RKO (cell line): ENCODE measurements at regions not wholly inside any gene's neighbourhood (a gene's known extent, or its start where the extent isn't known, plus 50 kb on each side); places are given as distances from the start of the nearest gene placed in this dataset.
"Not testable (repeated sequence)": the region's sequence is repeated elsewhere in the genome, so short reads cannot be mapped to it uniquely, and the experiment has no call there.

Experiments
- DNase-seq: peaks from one replicate; pipeline ENCODE4 v3.0.0-alpha.2; 2016; ENCODE audit warnings: low spot score

DNA sequence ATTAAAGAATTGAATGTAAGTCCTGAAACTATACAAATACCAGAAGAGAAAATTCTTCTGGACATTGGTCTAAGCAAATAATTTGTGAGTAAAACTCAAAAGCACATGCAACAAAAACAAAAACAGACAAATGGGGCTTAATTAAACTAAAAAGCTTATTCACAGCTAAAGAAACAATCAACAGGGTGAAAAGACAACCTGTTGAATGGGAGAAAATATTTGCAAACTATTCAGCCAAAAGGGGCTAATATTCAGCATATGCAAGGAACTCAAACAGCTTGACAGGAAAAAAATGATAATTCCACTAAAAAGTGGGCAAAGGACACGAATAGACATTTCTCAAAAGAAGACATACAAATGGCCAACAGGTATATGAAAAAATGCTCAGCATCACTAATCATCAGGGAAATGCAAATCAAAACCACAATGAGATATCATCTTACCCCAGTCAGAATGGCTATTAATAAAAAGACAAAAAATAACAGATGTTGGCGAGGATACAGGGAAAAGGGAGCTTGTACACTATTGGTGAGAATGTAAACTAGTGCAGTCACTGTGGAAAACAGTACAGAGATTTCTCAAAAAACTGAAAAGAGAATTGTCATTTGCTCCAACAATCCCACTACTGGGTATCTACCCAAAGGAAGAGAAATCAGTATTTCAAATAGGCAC is 177.5 kb upstream of the RTL1 start:
- DNase-seq = no peak

DNA sequence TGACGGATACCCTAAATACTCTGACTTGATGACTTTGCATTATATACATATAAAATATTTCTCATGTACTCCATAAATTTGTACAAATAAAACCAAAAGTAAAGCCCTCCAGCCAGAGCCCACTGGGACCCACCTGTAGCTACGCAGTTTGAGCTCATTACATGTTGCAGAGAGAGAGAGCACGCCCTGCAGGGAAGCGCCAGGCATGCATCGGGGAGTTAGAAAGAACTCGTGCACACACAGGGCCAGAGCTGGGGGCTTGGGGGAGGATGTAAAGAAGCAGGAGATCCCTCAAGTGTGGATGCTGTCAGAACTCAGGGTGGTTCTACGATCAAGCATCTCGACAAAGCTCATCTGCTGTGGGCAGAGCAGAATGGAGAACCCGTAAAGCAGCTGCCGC is 178.5 kb upstream of the RTL1 start:
- no peak for DNase-seq

DNA sequence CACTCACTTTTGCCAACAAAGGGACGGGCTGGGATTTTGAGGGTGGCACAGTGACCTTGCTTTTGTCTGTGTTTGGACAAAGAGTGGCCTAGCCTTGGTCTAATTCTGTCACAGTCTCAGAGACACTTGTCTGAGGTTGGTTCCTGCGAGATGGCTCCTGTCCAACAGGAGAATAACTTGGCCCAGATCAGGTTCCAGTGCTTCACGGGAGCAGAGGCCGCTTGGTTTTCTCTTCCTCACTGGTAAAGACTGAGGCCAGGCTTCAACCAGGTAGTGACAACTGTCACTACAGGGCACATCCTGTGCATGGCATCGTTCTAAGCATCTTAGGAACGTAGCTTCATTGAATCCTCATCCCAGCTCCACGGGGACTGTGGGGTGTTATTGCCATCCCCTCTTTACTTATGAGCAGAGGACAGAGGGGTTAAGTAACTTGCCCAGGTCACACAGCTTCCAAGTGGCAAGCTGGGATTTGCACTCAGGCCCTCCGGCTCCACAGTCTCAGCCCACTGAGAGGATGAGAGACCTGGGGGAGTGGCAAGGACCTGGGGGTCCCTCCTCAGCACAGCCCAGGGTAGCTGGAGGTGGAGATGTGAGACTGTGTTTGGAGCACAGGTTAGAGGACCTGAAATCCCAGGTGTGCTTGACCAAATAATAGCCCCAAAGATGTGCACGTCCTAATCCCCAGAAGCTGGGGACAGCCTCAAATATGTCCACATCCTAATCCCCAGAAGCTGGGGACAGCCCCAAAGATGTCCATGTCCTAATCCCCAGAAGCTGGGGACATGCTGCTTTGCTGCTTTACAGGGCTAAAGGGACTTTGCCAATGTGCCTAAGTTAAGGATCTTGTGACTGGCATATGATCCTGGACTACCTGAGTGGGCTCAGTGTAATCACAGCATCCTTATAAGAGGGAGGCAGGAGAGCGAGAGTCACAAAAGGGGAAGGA is 179.2 kb upstream of the RTL1 start:
- DNase-seq = no peak

DNA sequence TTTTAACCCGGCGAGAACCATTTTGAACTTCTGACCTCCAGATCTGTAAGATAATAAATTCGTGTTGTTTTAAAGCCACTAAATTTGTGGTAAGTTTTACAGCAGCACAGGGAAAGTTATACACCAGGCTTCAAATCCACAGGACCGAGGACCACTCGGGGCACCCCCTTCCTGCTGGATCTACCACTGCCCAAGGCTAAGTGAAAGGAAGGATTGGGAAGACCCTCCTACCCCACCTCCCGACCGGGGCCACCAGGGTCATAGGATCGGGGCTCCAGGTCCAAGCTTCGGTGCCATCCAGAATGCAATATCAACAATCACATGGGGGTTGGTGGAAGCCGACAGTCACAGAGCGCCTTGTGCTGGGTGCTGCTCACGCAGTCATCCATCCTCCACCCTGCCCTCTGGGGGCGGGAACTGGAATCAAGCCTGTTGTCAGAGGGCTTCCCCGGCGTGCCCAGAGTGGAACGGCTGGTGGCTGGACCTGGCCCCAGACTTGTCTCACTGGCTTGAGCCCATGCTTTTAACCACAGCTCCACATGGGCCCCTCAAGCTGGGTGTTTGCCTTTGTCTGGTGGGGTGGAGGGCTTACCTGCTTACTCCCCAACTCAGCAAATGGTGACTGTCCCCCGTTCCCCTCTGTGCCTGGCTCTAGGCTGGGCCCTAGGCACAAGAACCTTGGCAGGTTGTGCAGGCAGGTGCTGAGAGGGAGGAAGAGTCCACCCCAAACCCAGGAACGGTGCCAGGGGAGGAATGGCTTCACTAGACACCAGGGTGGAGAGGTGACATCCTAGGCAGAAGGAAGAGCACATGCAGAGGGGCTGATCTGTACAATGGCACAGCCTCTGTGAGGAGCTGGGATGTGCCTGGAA is 180.3 kb upstream of the RTL1 start:
- DNase-seq = peak; percentile 8

DNA sequence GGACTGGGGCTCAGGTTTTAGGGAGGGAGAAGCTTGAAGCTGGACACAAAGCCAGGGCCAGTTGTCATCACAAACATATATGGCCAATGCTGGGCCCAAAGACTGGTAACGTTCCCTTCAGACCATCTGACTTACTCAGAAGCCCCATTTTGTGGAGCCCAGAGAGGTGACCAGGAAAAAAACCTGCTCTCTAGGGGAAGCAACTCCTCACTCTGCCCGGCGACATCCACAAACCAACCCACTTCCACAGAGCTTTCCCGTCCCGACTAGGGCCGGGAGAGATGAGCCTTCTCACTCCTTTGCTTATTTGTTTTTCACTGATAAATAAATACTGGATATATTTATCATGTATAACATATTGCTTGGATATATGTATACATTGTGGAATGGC is 180.9 kb upstream of the RTL1 start:
- DNase-seq = no peak

DNA sequence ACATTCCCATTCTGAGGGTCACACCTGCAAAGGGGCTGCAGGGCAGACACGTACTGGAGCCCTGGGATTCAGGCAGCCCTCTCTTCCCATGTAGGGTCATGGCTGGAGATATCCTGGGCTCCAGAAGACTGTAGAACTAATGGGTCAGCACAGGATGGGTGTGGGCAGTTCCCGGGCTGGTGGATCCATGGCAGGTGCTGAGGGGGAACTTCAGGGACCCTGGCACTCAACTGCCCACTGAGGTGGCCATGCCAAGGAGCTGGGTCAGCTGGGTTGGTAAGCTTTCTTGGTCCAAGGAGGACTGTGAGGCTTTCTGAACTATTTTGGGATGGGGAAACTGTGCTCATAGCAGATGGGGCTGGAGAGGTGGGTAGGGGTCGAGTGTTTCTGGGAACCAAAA is 183.4 kb upstream of the RTL1 start:
- DNase-seq = no peak

DNA sequence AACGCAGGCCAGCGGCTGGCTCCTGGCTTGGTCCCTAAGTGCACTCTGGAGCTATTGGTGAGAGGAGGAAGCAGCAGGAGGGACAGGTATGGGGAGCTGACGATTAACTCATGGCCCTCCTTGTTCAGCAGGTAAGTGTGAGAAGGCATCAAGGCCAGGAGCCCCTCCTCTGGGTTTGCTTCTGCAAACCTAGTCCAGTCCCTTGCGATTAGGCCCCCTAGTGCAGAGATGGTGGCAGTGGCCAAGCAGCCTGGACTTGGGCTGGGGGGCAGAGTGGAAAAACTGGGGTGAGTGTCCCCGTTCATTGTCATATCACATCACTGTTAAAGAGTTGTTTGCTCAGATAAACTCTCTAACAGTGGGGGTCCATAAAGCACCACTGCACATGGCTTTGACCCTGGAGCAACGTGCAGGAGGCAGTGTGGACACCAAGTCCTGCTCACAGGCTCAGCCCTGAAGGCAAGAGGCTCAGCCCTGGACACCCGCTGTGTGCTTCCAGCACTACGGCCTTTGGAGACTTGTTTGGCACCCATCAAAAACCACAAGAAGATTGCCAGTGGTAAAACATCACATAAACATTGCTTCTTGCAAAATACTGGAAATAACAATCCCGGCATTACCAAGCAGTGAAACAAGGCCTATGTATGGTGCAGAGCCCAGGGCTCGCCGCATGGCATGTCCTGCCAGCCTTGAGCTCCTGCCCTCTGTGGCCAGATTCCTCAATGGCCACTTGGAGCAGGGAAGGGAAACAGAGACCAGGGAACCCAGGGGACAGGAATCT is 184.3 kb upstream of the RTL1 start:
- no peak for DNase-seq

DNA sequence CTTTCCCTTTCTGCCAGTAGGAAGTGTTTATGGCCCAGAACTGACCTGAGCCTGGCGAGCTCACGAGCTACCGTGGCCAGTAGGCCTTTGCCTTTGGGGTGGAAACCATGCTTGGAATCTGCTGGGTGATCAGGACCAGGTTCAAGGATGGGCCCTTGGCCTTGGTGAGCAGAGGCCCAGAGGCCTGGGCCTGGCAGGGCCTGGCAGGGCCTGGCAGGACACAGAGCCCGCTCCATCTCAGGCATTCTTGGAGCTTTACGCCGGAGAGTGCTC is 184.8 kb upstream of the RTL1 start:
- DNase-seq = no peak

DNA sequence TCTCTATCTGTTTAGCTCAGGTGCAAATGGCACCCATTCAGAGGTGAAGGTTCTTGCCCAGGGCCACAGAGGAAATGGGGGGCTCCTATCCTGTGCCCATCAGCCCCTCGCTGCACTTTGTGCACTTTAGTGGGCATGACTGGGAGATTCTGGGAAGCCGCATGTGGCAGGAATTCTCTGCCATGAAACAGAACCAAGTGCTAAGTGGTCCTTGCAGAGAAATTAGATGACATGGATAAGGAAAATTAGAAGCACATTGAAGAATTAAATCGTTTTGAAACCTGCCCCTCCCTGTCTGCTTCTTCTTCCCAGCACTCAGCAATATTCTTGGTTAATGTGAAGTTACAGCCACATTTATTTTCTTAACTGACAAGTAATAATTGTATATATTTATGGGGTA is 185.2 kb upstream of the RTL1 start:
- no peak for DNase-seq

DNA sequence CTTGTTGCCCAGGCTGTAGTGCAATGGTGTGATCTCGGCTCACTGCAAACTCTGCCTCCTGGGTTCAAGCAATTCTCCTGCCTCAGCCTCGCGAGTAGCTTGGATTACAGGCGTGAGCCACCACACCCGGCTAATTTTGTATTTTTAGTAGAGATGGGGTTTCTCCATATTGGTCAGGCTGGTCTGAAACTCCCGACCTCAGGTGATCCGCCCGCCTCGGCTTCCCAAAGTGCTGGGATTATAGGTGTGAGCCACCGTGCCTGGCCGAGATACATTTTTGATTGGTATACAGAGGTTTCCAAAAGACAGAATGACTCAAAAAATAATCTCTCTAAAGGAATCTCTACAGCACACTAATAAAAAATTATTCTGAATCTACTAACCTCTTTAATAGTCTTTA is 187.0 kb upstream of the RTL1 start:
- not testable (repeated sequence) for DNase-seq

DNA sequence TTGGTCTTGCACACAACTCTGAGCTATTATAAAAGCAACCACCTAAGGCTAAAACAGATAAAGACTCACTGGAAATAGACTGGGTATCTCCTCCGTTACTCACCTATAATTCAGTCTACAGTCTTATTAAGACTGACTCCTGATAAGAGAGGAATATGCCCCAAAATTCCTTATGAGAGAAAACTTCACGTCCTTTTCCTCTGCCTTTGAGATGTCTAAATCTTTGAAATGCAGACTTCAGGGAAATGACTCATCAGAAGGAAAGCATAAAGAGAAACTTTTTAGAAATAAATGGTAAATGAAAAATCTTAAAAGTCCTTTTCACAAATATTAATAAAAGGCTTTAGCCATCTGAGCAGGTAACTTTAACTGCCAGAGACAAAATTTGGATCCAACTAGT is 187.5 kb upstream of the RTL1 start:
- DNase-seq = no peak

DNA sequence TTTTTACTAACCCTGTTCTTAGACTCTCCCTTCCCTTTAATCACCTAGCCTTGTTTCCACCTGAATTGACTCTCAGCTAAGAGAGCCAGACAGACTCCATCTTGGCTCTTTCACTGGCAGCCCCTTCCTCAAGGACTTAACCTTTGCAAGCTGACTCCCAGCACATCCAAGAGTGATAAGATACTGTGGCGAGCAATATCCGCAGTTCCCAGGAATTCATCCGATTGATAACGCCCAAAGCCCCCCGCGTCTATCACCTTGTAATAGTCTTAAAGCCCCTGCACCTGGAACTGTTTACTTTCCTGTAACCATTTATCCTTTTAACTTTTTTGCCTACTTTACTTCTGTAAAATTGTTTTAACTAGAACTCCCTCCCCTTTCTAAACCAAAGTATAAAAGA is 191.4 kb upstream of the RTL1 start:
- DNase-seq = not testable (repeated sequence)

DNA sequence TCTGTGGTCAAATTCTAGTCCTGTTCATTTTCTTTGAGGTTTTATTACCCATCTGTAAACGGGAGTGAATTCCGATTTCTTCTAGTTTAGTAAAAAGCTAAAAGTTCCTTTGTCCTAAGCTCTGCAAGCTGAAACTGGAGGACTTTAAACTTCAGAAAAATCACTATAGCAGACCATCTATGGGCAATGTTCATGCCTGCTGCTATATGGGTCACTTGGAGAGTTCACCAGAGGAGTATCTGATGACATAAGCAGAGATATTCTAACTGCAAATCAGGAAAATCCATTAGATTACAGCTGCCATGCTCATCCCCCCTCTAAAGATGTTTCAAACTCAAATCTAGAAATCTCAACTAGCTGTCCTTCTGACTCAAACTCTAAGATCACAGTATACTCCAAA is 193.0 kb upstream of the RTL1 start:
- DNase-seq = no peak

DNA sequence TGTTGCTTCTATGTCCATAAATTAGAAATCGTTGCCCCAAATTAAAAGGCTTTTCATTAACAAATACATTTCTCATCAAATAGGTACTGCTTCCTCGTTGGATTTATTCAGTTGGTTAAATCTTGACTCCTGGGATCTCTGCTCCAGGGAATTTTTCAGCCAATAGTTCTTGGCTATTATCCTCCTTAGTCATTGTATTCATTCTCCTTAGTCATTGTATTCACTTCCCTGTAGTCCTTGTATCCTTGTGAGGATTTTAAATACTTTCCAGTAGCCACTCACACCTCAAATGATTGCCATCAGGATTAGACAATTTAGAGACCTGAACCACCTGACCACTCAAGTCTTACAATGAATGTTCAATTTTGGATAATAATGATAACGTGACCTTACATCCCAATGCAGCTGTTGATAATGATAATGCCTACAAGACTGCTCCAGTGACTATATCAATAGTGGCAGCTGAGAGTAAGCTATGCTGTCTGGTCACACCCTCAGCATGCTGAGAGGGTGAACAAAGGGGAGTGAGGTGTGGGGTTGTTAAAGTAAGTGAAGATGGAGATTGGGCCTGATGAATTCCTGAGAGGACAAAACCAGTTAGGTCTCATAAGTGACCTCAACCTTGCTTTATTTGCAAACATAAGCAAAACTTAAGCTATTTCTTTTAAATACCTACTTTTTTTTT is 193.7 kb upstream of the RTL1 start:
- DNase-seq = no peak

DNA sequence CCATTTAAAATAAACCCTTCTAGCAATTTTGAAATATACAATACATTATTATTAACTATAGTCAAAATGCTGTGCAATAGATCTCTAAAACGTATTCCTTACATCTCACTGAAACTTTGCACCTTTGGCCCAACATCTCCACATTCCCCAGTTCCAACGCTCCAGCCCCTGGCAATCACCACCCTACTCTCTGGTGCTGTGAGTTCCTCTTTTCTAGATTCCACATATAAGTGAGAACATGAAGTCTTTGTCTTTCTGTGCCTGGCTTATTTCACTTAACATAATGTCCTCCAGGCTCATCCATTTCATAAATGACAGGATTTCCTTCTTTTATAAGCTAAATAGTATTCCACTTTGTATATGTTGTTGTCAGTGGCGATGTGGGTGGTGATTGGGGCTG is 194.7 kb upstream of the RTL1 start:
- no peak for DNase-seq

DNA sequence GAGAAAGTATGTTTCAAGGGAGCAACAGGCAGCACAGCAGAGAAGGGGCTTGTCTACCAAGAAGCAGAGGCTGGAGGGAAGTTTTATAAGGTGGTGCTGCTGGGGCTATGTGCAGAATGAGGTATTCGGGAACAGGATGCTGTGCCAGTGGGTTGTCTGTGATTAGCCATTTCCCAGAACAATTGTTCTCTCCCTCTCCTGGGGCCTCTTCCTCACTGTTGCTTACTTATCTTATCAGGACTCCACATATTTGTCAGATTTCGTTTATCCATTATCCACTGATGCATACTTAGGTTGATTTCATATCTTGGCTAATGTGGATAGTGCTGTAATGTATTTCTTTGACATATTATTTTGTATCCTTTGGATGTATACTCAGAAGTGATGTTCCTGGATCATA is 195.1 kb upstream of the RTL1 start:
- DNase-seq = no peak

DNA sequence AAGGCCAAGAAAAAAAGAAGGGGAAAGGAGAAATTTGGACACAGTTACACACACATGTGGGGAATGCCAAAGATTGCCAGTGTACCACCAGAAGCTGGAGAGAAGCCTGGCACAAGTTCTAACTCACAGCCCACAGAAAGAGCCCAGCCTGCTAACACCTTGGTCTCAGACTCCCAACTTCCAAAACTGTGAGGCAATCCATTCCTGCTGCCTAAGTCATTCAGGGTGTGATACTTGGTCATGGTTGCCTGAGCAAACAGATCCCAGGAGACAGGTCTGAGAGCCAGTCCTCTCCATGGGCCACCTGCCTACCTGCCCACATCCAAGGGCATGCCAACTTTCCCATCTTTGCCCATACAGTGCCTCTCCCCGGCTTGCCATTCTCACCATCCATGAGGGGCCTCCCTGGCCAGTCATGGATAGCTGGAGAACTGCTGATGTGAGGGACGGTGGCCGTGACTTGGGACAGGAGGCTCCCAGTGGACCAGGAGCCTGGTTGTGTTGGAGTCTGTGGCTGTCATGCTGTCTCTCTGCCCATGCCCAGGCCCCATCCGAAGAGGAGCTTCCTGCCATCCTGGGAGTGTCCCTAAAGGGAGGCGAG is 198.0 kb upstream of the RTL1 start:
- DNase-seq = no peak

DNA sequence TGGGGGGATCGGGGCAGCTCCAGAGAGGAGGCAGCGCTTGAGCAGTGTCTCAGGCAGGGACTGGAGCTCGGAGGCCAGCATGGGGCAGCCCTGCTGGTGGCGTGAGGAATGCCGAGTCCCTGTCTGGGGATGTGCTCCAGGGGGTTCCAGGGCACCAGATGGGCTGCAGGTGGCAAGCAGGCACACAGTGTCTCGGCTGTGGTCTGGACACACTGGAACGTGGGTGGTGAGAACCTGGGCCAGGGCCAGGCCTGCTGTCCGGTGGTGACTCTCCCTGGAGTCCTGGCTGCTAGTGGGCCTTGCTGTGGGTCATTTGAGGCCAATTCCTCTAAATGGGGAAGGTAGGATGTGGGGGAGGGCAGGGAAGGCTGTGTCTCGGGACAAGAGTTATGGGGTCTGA is 199.4 kb upstream of the RTL1 start:
- no peak for DNase-seq

DNA sequence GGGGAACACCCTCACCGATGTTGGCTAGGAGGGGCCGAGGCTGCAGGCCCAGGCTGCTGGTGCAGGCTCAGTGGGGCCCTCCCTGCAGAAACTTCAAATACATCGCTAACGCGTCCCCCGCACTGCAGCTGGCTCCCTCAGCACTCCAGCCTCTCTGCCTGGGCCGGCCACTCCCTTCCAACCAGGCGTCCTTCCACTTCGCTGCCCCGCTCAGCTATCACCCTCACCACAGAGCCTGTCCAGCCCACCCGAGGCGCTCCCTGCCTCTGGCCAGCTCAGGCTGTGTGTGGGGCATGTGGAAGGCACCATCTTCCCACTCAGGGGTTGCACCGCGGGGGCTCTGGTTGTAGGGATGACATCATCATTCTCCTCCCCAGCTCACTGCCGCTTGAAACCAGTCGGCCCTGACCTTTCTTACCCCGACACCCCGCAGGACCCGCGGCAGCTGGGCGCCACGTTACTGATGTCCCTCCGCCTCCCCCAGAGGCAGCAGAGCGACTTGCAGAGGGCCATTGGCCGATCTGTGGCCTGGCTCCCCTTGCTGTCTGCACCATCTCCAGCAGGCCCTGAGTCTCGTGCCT is 199.9 kb upstream of the RTL1 start:
- DNase-seq = no peak

DNA sequence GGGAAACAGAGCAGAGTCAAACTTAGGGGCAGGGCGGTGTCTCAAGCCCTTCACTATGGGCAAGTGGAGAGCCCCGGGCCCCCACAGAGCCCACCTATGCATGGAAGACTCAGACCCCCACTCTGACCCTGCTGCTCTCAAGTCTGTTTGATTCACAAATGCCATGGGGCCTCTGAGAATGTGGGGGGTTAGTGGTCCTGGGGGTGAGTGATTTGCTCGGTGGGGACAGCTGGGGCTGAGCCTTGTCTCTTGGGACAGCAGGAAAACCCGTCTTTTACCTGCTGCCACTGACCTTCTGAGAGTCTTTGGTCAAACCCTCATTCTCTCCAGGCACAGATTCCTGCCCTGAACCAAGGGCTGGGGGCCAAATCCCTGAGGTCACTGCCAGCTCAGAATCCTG is 201.0 kb upstream of the RTL1 start:
- no peak for DNase-seq

DNA sequence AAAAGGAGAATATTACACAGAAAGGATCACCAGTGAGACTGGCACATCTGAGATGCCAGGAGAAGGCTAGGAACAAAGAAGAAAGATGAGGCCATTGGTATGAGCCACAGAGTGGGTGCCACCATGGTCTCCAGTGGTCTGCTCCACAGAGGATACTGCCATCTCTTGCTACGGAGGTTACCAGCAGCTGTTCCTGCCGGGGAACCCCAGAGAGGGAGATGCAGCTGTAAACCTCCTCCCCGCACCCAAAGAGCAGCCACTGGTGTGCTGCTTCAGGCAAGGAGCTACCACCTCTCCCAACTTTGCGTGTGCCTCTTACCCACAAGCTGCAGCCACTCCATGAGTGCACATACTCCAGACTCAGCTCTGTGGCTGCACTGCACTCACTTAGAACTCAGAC is 201.5 kb upstream of the RTL1 start:
- DNase-seq = no peak
